GM19463 (cell line): ENCODE measurements at regions not wholly inside any gene's neighbourhood (a gene's known extent, or its start where the extent isn't known, plus 50 kb on each side); places are given as distances from the start of the nearest gene placed in this dataset.
"Not testable (repeated sequence)": the region's sequence is repeated elsewhere in the genome, so short reads cannot be mapped to it uniquely, and the experiment has no call there.

Experiments used
- ATAC-seq: cut with Tn5 transposase; IDR thresholded peaks from one replicate; pipeline ENCODE4 v1.9.1; 2021; ENCODE audit warnings: mild to moderate bottlenecking, moderate library complexity; ENCODE audit not compliant: unreplicated experiment

GRCh38 chr18:1779587-1779986 lies 791.7 kb downstream of the METTL4 start:
- no peak for ATAC-seq

- ATAC-seq, result no peak
Observed at GRCh38 chr18:1784113-1784512, 787.2 kb downstream of the METTL4 start.

- not testable (repeated sequence) for ATAC-seq
Observed at GRCh38 chr18:1785980-1786379, 785.3 kb downstream of the METTL4 start.

- no peak for ATAC-seq
Observed at GRCh38 chr18:1796636-1797035, 774.7 kb downstream of the METTL4 start.

GRCh38 chr18:1797235-1797634 lies 774.1 kb downstream of the METTL4 start:
- no peak for ATAC-seq

- ATAC-seq, result no peak
Observed at GRCh38 chr18:1805521-1805920, 765.8 kb downstream of the METTL4 start.

GRCh38 chr18:1806884-1807615 lies 764.3 kb downstream of the METTL4 start:
- no peak for ATAC-seq

GRCh38 chr18:1811282-1811681 lies 760.0 kb downstream of the METTL4 start:
- ATAC-seq, result no peak

GRCh38 chr18:1825296-1825695 lies 746.0 kb downstream of the METTL4 start:
- ATAC-seq, result no peak

- no peak for ATAC-seq
Observed at GRCh38 chr18:1840878-1841277, 730.4 kb downstream of the METTL4 start.

- ATAC-seq, result no peak
Observed at GRCh38 chr18:1846640-1847039, 724.7 kb downstream of the METTL4 start.

GRCh38 chr18:1848716-1849115 lies 722.6 kb downstream of the METTL4 start:
- ATAC-seq, result no peak

GRCh38 chr18:1849386-1849785 lies 721.9 kb downstream of the METTL4 start:
- ATAC-seq, result no peak

GRCh38 chr18:1857281-1857680 lies 714.0 kb downstream of the METTL4 start:
- not testable (repeated sequence) for ATAC-seq

GRCh38 chr18:1861473-1861872 lies 709.8 kb downstream of the METTL4 start:
- ATAC-seq, result no peak

- no peak for ATAC-seq
Observed at GRCh38 chr18:1865869-1866268, 705.4 kb downstream of the METTL4 start.

- ATAC-seq, result no peak
Observed at GRCh38 chr18:1872274-1872673, 699.0 kb downstream of the METTL4 start.

GRCh38 chr18:1875219-1875618 lies 696.1 kb downstream of the METTL4 start:
- ATAC-seq, result no peak

- ATAC-seq, result no peak
Observed at GRCh38 chr18:1884623-1885022, 686.7 kb downstream of the METTL4 start.

GRCh38 chr18:1891641-1892040 lies 679.7 kb downstream of the METTL4 start:
- ATAC-seq, result no peak

- ATAC-seq, result no peak
Observed at GRCh38 chr18:1892191-1892590, 679.1 kb downstream of the METTL4 start.

- ATAC-seq, result no peak
Observed at GRCh38 chr18:1895456-1896185, 675.7 kb downstream of the METTL4 start.
